ENCODE measurements at regions not wholly inside any gene's neighbourhood (a gene's known extent, or its start where the extent isn't known, plus 50 kb on each side); places are given as distances from the start of the nearest gene placed in this dataset.
A peak's percentile ranks its signal among the peaks of the same experiment; 100 is the strongest.

DNA sequence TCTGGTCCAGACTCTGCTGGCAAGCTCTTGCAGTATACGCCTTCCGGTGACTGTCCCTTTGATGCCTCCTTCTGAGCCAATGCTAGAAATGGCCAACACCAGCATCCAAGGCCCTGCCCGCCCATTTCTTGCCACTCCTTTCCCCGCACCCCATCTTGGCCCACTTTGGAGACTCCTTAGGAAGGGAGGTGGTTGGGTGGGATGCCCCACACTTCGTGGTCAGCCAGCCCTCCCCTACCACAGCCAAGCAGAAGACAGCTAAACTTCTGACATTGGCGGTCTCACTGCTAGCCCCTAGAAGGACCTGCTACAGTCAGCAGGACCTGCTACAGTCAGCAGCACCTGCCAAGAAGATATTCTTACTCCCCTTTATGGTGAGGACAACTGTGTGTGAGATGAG lies 73.5 kb upstream of the CLDN14 start:
- Mint-ChIP-seq H3K27me3 (ENCODE audit: low read depth) (no peaks in the 10 kb centered on the region), H3K4me3 (no peak overlapping the region), H3K27ac (no peak overlapping the region), H3K9me3 (peaks cover 4% of the 10 kb centered on the region), H3K36me3 (no peaks in the 10 kb centered on the region), H3K4me1 (peaks cover 16% of the 10 kb centered on the region)
- CTCF ChIA-PET = interaction anchor here (0.6 kb wide), 1 partner anchor 49 kb away, joined by 3 read pairs; no protein-coding TSS in a partner anchor
- TF ChIP-seq, protein P1, sequence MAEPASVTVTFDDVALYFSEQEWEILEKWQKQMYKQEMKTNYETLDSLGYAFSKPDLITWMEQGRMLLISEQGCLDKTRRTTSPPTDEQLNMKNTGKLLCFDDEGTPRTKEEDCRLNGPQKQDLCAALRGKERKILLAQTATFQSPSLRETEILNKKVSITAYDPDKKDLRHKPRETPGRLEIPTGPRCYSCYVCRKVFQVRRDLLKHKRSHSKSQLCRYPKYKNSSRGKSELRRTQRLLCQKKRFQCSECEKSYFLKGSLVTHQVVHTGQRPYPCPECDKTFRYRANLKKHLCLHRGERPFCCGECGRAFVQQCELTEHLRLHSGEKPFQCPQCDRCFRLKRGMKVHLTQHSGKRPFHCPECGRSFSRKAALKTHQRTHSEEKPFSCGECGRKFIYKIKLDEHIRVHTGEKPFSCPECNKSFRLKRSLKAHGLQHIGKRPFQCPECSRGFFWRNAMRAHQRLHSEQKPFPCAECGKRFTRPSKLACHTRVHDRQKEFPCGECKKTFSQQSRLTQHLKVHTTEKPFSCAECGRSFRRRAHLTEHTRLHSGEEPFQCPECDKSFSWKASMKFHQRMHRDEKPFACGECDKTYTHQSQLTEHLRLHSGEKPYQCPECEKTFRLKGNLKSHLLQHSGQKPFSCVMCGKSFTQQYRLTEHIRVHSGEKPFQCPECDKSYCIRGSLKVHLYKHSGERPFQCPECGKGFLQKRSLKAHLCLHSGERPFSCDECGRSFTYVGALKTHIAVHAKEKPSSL (CRISPR knock-in tag; conservative IDR thresholded peaks at IDR 0.05) = no peak
- ATAC-seq (no peak), DNase-seq (ENCODE audit: low spot score) (no peak)
- POLR2A ChIA-PET = interaction anchor here (0.6 kb wide), 1 partner anchor 93 kb away, joined by 3 read pairs; no protein-coding TSS in a partner anchor

- POLR2A ChIA-PET = no interaction called here
- H3K4me3 Mint-ChIP-seq = no peak overlapping the region
- H3K9me3 Mint-ChIP-seq = peaks cover 4% of the 10 kb centered on the region
- DNase-seq (ENCODE audit: low spot score) (no peak), ATAC-seq (no peak)
- CTCF ChIA-PET = no interaction called here
- no peaks in the 10 kb centered on the region for H3K27me3 Mint-ChIP-seq (ENCODE audit: low read depth)
- H3K36me3 Mint-ChIP-seq = no peaks in the 10 kb centered on the region
- H3K27ac Mint-ChIP-seq = no peak overlapping the region
- TF ChIP-seq, protein P2, sequence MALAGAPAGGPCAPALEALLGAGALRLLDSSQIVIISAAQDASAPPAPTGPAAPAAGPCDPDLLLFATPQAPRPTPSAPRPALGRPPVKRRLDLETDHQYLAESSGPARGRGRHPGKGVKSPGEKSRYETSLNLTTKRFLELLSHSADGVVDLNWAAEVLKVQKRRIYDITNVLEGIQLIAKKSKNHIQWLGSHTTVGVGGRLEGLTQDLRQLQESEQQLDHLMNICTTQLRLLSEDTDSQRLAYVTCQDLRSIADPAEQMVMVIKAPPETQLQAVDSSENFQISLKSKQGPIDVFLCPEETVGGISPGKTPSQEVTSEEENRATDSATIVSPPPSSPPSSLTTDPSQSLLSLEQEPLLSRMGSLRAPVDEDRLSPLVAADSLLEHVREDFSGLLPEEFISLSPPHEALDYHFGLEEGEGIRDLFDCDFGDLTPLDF (CRISPR knock-in tag; IDR thresholded peaks at IDR 0.05) = no peak
- TF ChIP-seq OVOL2 (CRISPR knock-in tag; IDR thresholded peaks at IDR 0.05; ENCODE audit: borderline replicate concordance) = no peak
- no peak for TF ChIP-seq ATF2 (CRISPR knock-in tag; IDR thresholded peaks at IDR 0.05; ENCODE audit: borderline replicate concordance, low read depth)
- TF ChIP-seq NR2C2 (CRISPR knock-in tag; IDR thresholded peaks at IDR 0.05) = no peak
- TF ChIP-seq ATF3 (CRISPR knock-in tag; conservative IDR thresholded peaks at IDR 0.05) = no peak
- no peak for TF ChIP-seq NR3C1 (CRISPR knock-in tag; conservative IDR thresholded peaks at IDR 0.05; ENCODE audit: low read depth)
- H3K4me1 Mint-ChIP-seq = peaks cover 10% of the 10 kb centered on the region
These were observed 74.7 kb upstream of the CLDN14 start for GRCh38 chr21:36554411-36555157.

DNA sequence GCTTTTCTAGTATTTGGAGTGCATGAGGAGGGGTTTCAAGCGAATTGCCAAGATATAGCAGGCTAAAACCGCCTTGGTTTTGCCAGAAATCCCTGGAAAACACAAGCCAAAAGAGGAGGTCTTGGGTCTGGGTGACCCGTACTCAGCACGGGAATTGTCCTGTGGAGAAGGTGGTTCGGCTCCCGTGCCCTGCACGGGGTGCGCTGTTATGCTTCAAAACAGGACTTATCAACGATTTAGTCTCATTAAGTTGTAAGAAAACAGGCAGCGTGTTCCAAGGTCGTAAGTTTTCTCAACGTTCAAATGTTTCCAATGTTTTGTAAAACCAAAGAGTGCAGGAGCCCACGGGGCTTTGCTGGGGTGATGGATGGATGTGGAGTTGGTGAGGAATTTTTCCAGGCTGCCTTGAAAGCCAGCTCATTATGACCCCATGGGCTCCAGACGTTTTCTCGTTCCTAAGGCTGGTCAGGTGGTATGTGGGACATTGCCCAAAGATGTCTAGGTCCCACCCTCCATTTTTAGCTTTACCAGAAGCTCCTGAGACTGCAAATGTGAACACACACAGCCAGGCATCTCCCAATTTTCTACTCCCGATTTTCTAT lies 75.4 kb upstream of the CLDN14 start:
- TF ChIP-seq ZNF396 (CRISPR knock-in tag; IDR thresholded peaks at IDR 0.05; ENCODE audit: borderline replicate concordance) (no peak), GABPB1 (CRISPR knock-in tag; IDR thresholded peaks at IDR 0.05) (no peak), ZNF263 (CRISPR knock-in tag; IDR thresholded peaks at IDR 0.05; ENCODE audit: low read depth) (no peak), EMX1 (CRISPR knock-in tag; IDR thresholded peaks at IDR 0.05) (no peak), ESRRA (CRISPR knock-in tag; IDR thresholded peaks at IDR 0.05; ENCODE audit: borderline replicate concordance) (no peak)
- TF ChIP-seq, protein P3, sequence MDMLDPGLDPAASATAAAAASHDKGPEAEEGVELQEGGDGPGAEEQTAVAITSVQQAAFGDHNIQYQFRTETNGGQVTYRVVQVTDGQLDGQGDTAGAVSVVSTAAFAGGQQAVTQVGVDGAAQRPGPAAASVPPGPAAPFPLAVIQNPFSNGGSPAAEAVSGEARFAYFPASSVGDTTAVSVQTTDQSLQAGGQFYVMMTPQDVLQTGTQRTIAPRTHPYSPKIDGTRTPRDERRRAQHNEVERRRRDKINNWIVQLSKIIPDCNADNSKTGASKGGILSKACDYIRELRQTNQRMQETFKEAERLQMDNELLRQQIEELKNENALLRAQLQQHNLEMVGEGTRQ (CRISPR knock-in tag; IDR thresholded peaks at IDR 0.05) = no peak
- ChIA-PET POLR2A (no interaction called here), CTCF (interaction anchor here (0.6 kb wide), 1 partner anchor 1367 kb away, joined by 5 read pairs; no protein-coding TSS in a partner anchor)
- H3K4me1 Mint-ChIP-seq = peaks cover 3% of the 10 kb centered on the region; the same call in 1 of the 2 replicates
- H3K27ac Mint-ChIP-seq = 0 out of 2 replicates have a peak overlapping the region, but pooled peaks have one; percentile 12
- no peaks in the 10 kb centered on the region for H3K36me3 Mint-ChIP-seq
- DNase-seq (ENCODE audit: low spot score) (no peak), ATAC-seq (no peak)
- no peaks in the 10 kb centered on the region for H3K27me3 Mint-ChIP-seq (ENCODE audit: low read depth)
- H3K9me3 Mint-ChIP-seq = peaks cover 4% of the 10 kb centered on the region
- no peak overlapping the region for H3K4me3 Mint-ChIP-seq

All from WTC11 (cell line).